B cell (primary cell): ENCODE measurements at regions not wholly inside any gene's neighbourhood (a gene's known extent, or its start where the extent isn't known, plus 50 kb on each side); places are given as distances from the start of the nearest gene placed in this dataset.

Experiments
- CTCF ChIP-seq: fragments of 200-600 bp; IDR thresholded peaks from one replicate; pipeline ENCODE4 v1.8.0; 2022; ENCODE audit warnings: antibody characterized with exemption, mild to moderate bottlenecking
- EZH2 ChIP-seq: IDR thresholded peaks from 2 replicates; pipeline ENCODE4 v1.6.1; 2012; ENCODE audit warnings: borderline replicate concordance, low read depth, mild to moderate bottlenecking, moderate library complexity, low read length; ENCODE audit not compliant: insufficient read depth, poor library complexity, severe bottlenecking

DNA sequence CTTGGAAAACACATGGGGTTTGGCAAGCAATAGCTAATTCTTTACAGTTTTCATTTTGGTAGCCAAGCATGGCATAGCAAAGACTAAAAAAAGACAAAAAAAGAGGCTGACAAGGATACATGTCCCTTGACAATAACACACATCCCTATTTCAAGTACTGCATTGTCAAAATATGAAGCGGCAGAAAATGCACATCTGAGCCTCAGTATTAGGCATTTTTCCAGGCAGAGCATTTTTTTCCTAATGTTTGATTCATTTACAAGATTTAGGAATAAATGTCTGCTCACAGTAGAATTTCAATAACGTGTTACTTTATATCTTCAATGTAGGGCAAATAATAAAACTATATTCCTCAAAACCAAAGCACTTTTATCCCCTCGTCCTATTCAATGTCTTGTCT, 216.3 kb upstream of the PCDH18 start:
- TF ChIP-seq CTCF (no peak), EZH2 (no peak)
